ENCODE measurements at regions not wholly inside any gene's neighbourhood (a gene's known extent, or its start where the extent isn't known, plus 50 kb on each side); places are given as distances from the start of the nearest gene placed in this dataset.

- no peak for TF ChIP-seq POLR2A (IDR thresholded peaks at IDR 0.05)
- no peak for TF ChIP-seq CTCF (IDR thresholded peaks at IDR 0.05)
Observed at GRCh38 chr18:2459886-2460285, 111.4 kb downstream of the METTL4 start.

Measured in breast epithelium (tissue), 3 donors.